WERI-Rb-1 (cell line): ENCODE measurements at regions not wholly inside any gene's neighbourhood (a gene's known extent, or its start where the extent isn't known, plus 50 kb on each side); places are given as distances from the start of the nearest gene placed in this dataset.

Experiments
- DNase-seq: peaks from one replicate; pipeline ENCODE4 v3.0.0-alpha.2; 2020
- H3K27ac ChIP-seq: fragments of 250-450 bp; sonication (Bioruptor Pico); 2 replicates; pipeline ENCODE4 v1.5.1; 2020; ENCODE audit warnings: mild to moderate bottlenecking, moderate library complexity
- H3K27me3 ChIP-seq: fragments of 250-450 bp; sonication (Bioruptor Pico); 2 replicates; pipeline ENCODE4 v1.5.1; 2021; ENCODE audit warnings: mild to moderate bottlenecking, low read depth, moderate library complexity; ENCODE audit not compliant: insufficient read depth, severe bottlenecking
- H3K36me3 ChIP-seq: fragments of 250-450 bp; sonication (Bioruptor Pico); 2 replicates; pipeline ENCODE4 v1.5.1; 2020; ENCODE audit warnings: mild to moderate bottlenecking, moderate library complexity
- H3K4me3 ChIP-seq: 2 replicates; pipeline ENCODE4 v1.5.1; 2011; ENCODE audit warnings: low read depth, mild to moderate bottlenecking, control low read depth, low read length
- H3K9me3 ChIP-seq: fragments of 250-450 bp; sonication (Bioruptor Pico); 2 replicates; pipeline ENCODE4 v1.5.1; 2021; ENCODE audit warnings: mild to moderate bottlenecking, moderate library complexity; ENCODE audit not compliant: severe bottlenecking
- TF ChIP-seq, protein P1 (sequence below): IDR thresholded peaks from 2 replicates; pipeline ENCODE4 v1.5.1; 2011; ENCODE audit warnings: low read depth, mild to moderate bottlenecking, control low read depth, inconsistent platforms, low read length

GRCh38 chr14:25750436-25750835 lies 700.5 kb upstream of the STXBP6 start:
- no peak for DNase-seq
- Histone ChIP-seq H3K9me3 (no peaks in the 10 kb centered on the region), H3K27me3 (peaks cover 11% of the 10 kb centered on the region), H3K36me3 (no peaks in the 10 kb centered on the region), H3K27ac (no peak overlapping the region), H3K4me3 (no peak overlapping the region)
- TF ChIP-seq, protein P1, sequence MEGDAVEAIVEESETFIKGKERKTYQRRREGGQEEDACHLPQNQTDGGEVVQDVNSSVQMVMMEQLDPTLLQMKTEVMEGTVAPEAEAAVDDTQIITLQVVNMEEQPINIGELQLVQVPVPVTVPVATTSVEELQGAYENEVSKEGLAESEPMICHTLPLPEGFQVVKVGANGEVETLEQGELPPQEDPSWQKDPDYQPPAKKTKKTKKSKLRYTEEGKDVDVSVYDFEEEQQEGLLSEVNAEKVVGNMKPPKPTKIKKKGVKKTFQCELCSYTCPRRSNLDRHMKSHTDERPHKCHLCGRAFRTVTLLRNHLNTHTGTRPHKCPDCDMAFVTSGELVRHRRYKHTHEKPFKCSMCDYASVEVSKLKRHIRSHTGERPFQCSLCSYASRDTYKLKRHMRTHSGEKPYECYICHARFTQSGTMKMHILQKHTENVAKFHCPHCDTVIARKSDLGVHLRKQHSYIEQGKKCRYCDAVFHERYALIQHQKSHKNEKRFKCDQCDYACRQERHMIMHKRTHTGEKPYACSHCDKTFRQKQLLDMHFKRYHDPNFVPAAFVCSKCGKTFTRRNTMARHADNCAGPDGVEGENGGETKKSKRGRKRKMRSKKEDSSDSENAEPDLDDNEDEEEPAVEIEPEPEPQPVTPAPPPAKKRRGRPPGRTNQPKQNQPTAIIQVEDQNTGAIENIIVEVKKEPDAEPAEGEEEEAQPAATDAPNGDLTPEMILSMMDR, result no peak
